WI38 (cell line): ENCODE measurements at regions not wholly inside any gene's neighbourhood (a gene's known extent, or its start where the extent isn't known, plus 50 kb on each side); places are given as distances from the start of the nearest gene placed in this dataset.

ENCODE experiments used
- H3K4me3 ChIP-seq: 2 replicates; pipeline ENCODE4 v1.5.1; 2011; ENCODE audit warnings: low read depth, mild to moderate bottlenecking, control low read depth, low read length
- TF ChIP-seq, protein P1 (sequence below): IDR thresholded peaks from 2 replicates; pipeline ENCODE4 v1.5.1; 2012; ENCODE audit warnings: low read depth, mild to moderate bottlenecking, control low read depth, low read length

DNA sequence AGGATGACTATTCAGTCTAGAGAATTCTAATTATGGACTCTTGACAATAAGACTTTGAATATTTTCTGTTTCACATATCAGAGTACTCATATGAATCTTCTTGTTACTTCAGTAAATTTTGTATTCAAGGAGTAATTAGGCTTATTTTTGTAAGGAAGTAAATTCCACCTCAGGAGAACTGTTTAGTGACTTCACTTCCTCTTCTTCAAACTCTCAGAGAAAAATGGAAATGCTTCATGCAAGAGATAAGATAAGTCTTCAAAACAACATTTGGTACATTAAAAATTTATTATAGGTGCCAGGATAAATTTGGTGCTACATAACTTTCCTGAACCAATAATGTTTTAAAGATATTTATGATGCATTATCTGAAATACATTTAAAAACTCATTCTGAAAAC lies 1421.9 kb downstream of the PCDH7 start:
- TF ChIP-seq, protein P1, sequence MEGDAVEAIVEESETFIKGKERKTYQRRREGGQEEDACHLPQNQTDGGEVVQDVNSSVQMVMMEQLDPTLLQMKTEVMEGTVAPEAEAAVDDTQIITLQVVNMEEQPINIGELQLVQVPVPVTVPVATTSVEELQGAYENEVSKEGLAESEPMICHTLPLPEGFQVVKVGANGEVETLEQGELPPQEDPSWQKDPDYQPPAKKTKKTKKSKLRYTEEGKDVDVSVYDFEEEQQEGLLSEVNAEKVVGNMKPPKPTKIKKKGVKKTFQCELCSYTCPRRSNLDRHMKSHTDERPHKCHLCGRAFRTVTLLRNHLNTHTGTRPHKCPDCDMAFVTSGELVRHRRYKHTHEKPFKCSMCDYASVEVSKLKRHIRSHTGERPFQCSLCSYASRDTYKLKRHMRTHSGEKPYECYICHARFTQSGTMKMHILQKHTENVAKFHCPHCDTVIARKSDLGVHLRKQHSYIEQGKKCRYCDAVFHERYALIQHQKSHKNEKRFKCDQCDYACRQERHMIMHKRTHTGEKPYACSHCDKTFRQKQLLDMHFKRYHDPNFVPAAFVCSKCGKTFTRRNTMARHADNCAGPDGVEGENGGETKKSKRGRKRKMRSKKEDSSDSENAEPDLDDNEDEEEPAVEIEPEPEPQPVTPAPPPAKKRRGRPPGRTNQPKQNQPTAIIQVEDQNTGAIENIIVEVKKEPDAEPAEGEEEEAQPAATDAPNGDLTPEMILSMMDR = no peak
- no peak overlapping the region for H3K4me3 ChIP-seq

DNA sequence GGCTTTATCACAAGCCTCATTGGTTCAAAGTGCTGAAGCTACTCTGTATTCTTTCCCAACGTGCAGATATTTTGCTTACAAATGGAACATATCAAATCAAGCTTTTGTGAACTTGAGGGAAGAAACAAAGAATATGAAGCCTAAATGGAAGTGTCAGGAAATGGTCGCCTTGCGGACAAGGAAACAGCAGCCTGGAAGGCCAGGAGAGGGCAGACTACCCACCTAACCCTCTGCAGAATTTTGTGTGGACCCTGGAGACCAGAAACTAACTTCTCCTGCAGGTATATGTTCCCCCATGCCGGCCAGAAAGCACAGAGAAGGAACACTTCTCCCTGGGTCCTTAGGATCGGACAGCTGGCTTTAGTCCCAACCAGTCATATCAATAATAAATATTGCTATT lies 1425.8 kb downstream of the PCDH7 start:
- H3K4me3 ChIP-seq = no peak overlapping the region
- TF ChIP-seq, protein P1 = no peak

DNA sequence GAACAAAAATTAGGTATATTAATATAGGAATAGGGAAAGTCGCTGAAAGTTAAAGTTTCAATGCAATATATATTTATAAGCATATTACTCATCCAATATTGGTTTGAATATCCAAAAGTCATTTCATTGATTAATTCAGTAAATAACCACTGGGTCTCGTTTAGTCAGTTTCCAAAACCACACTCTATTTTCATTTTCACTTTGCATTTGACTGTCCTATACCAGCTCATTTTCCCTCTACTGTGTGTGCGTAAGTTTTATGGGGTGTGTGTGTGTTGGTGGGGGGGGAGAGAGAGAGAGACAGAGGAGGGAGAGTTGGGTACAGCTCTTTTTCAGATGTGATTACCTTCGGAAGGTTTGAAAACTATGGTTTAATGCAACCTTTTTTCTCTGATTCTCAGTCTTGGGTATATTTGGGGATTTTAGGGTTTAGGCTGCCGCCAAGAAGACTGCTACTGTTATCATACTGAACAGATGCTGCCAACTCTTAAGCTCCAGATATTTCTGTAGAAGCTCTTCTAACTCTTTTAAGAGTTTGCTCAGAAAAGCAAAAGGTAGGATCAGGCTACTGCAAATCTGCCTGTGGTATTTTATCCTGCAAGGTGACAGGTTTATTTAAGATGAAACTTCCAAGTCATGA lies 1427.4 kb downstream of the PCDH7 start:
- no peak overlapping the region for H3K4me3 ChIP-seq

DNA sequence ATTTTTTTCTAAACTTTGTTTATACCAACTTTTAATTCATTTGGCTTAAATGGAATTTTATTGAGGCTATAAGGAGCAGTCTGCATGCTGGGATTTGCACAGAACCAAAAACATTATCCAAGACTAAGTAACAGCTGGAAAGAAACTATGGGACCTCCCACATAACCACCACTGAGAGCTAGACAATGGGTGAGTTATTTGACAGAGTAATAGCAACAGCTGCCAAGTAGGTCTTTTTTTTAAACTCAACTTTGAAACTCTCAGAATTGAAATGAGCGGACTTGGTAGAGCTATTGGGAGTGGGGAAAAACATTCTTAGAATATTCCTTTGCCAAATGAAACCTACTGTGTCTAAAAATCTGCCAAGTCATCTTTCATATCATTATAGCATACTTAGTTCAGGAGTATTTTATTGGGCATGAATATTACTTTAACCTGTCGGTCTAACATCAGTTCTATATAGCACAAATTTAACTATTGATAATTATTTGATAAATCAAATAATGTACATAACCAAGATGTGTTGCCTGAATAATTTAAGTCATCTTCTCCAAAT lies 1428.0 kb downstream of the PCDH7 start:
- TF ChIP-seq, protein P1 = no peak
- H3K4me3 ChIP-seq = no peak overlapping the region

More for the DNA sequence above, 1427.4 kb downstream of the PCDH7 start:
- TF ChIP-seq, protein P1 = no peak

DNA sequence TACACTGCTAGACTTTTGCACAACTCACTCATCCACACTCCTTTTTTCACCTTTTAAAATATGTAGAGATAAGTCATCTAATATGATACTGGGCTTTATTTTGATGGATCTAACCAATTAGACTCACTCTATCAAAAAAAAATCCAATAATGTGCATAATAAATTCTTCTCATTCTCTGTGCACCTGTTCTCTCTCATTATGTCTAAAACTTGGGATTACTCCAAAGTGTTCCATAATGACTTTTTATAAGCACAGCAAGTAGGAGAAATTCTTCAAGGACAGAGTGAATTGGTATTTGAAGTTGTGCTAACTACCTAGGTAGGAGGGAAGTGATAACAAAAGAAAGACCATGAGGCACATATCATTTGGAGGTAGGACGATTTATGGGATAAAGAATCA lies 1438.8 kb downstream of the PCDH7 start:
- TF ChIP-seq, protein P1 = no peak
- no peak overlapping the region for H3K4me3 ChIP-seq

DNA sequence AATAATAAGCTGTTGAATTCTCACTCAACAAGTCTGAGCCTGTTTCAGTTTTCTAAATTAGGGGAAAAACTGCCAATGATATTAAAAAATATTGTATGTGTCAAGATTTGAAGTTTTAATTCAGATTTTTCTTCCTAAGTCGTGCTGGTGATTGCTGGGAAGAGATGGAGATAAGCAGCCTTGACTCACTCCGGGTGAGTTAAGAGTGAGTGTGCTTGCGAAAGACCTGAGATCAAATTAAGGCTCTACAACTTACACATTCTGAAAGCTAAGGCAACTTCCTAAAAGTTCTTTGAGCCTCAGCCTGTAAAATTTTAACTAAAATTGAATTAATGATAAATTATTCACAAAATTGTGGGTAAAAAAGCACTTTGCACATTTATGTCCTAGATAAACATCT lies 1441.2 kb downstream of the PCDH7 start:
- no peak overlapping the region for H3K4me3 ChIP-seq
- TF ChIP-seq, protein P1 = no peak

DNA sequence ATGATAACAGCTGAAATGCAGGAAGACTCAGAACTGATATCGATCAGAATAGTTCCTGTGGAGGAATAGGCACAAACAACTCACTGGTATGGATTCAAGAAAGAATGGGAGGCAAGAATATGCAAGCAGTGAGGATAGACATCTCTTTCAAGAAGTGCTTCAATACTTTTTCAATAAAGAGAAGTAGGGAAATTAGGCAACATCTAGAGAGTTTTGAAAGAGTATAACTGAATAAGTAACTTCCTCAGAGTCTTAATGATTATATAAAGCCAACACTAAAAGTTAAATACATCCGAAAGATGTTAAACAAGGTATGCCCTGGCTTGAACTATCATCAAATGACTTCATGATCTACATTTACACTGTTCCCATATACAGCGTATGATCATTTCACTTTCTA lies 1443.0 kb downstream of the PCDH7 start:
- TF ChIP-seq, protein P1 = no peak
- H3K4me3 ChIP-seq = no peak overlapping the region
